Liver (tissue), 3 donors: ENCODE measurements at regions not wholly inside any gene's neighbourhood (a gene's known extent, or its start where the extent isn't known, plus 50 kb on each side); places are given as distances from the start of the nearest gene placed in this dataset.

Experiments
- CTCF ChIP-seq: fragments of 150-350 bp; IDR thresholded peaks from 2 replicates; pipeline ENCODE4 v1.5.1; 2017; ENCODE audit warnings: improper control_type of control experiment, low read depth, low read length; ENCODE audit not compliant: missing input control
- EGR1 ChIP-seq, 2 donors: IDR thresholded peaks; 2 replicates each; pipeline ENCODE4 v1.6.1; 2016 to 2018; ENCODE audit warnings: antibody characterized with exemption in 2 of 2, low read depth in 2 of 2
- FOXA1 ChIP-seq: IDR thresholded peaks from 2 replicates; pipeline ENCODE4 v1.6.1; 2016; ENCODE audit warnings: antibody characterized with exemption
- FOXA2 ChIP-seq: IDR thresholded peaks from 2 replicates; pipeline ENCODE4 v1.6.1; 2016; ENCODE audit warnings: antibody characterized with exemption
- GABPA ChIP-seq, 2 donors: IDR thresholded peaks in 1 of 2; conservative IDR thresholded peaks in 1 of 2; 2 replicates each; pipeline ENCODE4 v1.6.1; 2016; ENCODE audit warnings: antibody characterized with exemption in 2 of 2, mild to moderate bottlenecking in 1 of 2, moderate library complexity in 1 of 2
- JUND ChIP-seq, 2 donors: IDR thresholded peaks; 2 replicates each; pipeline ENCODE4 v1.6.1; 2016; ENCODE audit warnings: antibody characterized with exemption in 2 of 2
- MAX ChIP-seq: IDR thresholded peaks from 2 replicates; pipeline ENCODE4 v1.6.1; 2016; ENCODE audit warnings: antibody characterized with exemption
- RAD21 ChIP-seq, 2 donors: IDR thresholded peaks; 2 replicates each; pipeline ENCODE4 v1.6.1; 2016; ENCODE audit warnings: antibody characterized with exemption in 2 of 2, mild to moderate bottlenecking in 2 of 2
- REST ChIP-seq: IDR thresholded peaks from 2 replicates; pipeline ENCODE4 v1.6.1; 2016; ENCODE audit warnings: antibody characterized with exemption, mild to moderate bottlenecking
- TAF1 ChIP-seq: conservative IDR thresholded peaks from 2 replicates; pipeline ENCODE4 v1.6.1; 2016; ENCODE audit warnings: antibody characterized with exemption, mild to moderate bottlenecking
- YY1 ChIP-seq: IDR thresholded peaks from 2 replicates; pipeline ENCODE4 v1.6.1; 2016; ENCODE audit warnings: antibody characterized with exemption, mild to moderate bottlenecking
- ZBTB33 ChIP-seq: IDR thresholded peaks from 2 replicates; pipeline ENCODE4 v1.6.1; 2016; ENCODE audit warnings: antibody characterized with exemption
- donor health status: healthy.
- donor health status: healthy.

GRCh38 chr1:233844692-233845091 is 59.8 kb upstream of the SLC35F3 start:
- TF ChIP-seq CTCF (no peak), TAF1 (no peak), MAX (no peak), RAD21 (IDR thresholded peaks at IDR 0.05) (no peak), EGR1 (IDR thresholded peaks at IDR 0.05; ENCODE audit: low read depth in 2 of 2) (no peak), YY1 (no peak), FOXA2 (no peak), REST (no peak), JUND (IDR thresholded peaks at IDR 0.05) (no peak), FOXA1 (no peak), ZBTB33 (no peak), GABPA (IDR thresholded peaks at IDR 0.05 in 1 of 2, conservative IDR thresholded peaks at IDR 0.05 in 1 of 2) (no peak)
